ENCODE measurements at regions not wholly inside any gene's neighbourhood (a gene's known extent, or its start where the extent isn't known, plus 50 kb on each side); places are given as distances from the start of the nearest gene placed in this dataset.

GRCh38 chr12:24476310-24476709 lies 472.6 kb downstream of the BCAT1 start:
- TF ChIP-seq POLR2AphosphoS5 (IDR thresholded peaks at IDR 0.05) (no peak), EP300 (IDR thresholded peaks at IDR 0.05) (no peak)
- TF ChIP-seq, protein P1, sequence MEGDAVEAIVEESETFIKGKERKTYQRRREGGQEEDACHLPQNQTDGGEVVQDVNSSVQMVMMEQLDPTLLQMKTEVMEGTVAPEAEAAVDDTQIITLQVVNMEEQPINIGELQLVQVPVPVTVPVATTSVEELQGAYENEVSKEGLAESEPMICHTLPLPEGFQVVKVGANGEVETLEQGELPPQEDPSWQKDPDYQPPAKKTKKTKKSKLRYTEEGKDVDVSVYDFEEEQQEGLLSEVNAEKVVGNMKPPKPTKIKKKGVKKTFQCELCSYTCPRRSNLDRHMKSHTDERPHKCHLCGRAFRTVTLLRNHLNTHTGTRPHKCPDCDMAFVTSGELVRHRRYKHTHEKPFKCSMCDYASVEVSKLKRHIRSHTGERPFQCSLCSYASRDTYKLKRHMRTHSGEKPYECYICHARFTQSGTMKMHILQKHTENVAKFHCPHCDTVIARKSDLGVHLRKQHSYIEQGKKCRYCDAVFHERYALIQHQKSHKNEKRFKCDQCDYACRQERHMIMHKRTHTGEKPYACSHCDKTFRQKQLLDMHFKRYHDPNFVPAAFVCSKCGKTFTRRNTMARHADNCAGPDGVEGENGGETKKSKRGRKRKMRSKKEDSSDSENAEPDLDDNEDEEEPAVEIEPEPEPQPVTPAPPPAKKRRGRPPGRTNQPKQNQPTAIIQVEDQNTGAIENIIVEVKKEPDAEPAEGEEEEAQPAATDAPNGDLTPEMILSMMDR (IDR thresholded peaks at IDR 0.05) = no peak

Data from upper lobe of left lung (tissue), 4 donors.